NB4 (cell line): ENCODE measurements at regions not wholly inside any gene's neighbourhood (a gene's known extent, or its start where the extent isn't known, plus 50 kb on each side); places are given as distances from the start of the nearest gene placed in this dataset.

ENCODE experiments used
- CTCF ChIP-seq: IDR thresholded peaks from one replicate; pipeline ENCODE4 v1.5.1; 2012; ENCODE audit warnings: low read depth, low read length
- MAX ChIP-seq: IDR thresholded peaks from 2 replicates; pipeline ENCODE4 v1.6.1; 2011; ENCODE audit warnings: low read depth, low read length
- MYC ChIP-seq: IDR thresholded peaks from 2 replicates; pipeline ENCODE4 v1.6.1; 2011; ENCODE audit warnings: low read depth, low read length
- POLR2A ChIP-seq: IDR thresholded peaks from 2 replicates; pipeline ENCODE4 v1.6.1; 2011; ENCODE audit warnings: mild to moderate bottlenecking; ENCODE audit not compliant: insufficient read length; ENCODE audit errors: extremely low read depth

GRCh38 chr2:107419191-107419590, 407.5 kb upstream of the RGPD4 start:
- TF ChIP-seq CTCF (no peak), POLR2A (no peak), MYC (no peak), MAX (no peak)
